ENCODE measurements at regions not wholly inside any gene's neighbourhood (a gene's known extent, or its start where the extent isn't known, plus 50 kb on each side); places are given as distances from the start of the nearest gene placed in this dataset.

DNA sequence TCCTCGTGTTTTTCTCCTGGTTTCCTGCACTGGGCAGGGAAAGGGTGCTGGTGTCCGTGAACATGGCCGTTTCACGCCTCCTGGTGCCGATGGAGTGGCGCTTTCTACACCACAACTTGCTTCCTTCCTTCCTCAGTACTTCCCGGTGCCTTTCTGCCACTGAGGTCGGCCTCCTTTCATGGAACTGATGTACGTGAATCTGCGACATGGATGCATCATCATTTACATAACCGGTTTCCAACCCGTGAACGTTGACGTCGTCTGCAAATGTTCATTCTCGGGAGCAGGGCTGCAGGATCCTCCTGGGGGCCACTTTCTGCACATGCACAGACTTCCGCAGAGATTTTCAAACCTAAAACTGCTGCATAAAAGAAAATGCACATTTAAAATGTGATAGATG is 474.4 kb downstream of the BRD1 start:
- peak; percentile 41 for DNase-seq (ENCODE audit: low spot score)
- H3K4me3 ChIP-seq = no peak overlapping the region

DNA sequence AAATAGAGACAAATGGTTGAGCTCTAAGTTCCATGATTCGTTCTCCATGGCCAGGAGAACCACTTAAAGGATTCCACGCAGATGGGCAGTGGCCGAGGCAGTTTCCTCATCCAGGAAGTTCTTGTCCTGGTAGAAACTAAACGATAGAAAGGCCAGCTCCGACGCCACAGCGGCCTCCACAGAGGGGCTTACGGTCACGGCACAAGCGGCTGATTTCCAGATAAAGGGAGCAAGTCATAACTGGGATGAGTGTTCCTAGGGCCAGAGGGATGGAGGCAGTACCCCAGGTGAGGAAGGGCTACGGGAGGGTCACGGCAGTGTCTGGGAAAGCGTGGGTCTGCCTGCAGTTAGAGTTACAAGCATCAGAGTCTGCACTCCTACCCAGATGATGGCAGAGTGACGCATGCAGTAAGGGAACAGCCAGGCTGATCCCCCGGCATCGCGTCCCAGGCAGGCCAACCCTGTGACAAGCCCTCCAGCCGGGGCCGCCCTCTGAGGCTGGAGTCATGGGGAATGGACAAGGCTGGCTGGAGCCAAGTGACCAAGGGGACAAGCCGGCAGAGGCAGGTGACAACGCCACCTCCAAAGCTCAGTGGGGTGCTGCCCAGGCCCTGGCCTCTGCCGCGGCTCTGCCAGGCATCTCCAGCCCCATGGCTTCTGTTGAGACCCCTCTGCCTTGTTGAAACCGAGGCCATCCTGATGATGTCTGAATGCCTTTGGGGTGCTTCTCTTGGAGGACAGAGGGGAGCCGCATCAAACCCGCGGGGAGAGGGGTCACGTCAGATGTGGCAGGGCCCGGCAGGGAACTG is 475.1 kb downstream of the BRD1 start:
- TF ChIP-seq, protein P1, sequence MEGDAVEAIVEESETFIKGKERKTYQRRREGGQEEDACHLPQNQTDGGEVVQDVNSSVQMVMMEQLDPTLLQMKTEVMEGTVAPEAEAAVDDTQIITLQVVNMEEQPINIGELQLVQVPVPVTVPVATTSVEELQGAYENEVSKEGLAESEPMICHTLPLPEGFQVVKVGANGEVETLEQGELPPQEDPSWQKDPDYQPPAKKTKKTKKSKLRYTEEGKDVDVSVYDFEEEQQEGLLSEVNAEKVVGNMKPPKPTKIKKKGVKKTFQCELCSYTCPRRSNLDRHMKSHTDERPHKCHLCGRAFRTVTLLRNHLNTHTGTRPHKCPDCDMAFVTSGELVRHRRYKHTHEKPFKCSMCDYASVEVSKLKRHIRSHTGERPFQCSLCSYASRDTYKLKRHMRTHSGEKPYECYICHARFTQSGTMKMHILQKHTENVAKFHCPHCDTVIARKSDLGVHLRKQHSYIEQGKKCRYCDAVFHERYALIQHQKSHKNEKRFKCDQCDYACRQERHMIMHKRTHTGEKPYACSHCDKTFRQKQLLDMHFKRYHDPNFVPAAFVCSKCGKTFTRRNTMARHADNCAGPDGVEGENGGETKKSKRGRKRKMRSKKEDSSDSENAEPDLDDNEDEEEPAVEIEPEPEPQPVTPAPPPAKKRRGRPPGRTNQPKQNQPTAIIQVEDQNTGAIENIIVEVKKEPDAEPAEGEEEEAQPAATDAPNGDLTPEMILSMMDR (IDR thresholded peaks at IDR 0.05) = no peak
- Histone ChIP-seq H3K27ac (no peak overlapping the region), H3K4me3 (no peak overlapping the region)
- peak; percentile 53 for DNase-seq (ENCODE audit: low spot score)

More for the DNA sequence above, 474.4 kb downstream of the BRD1 start:
- TF ChIP-seq, protein P1 (IDR thresholded peaks at IDR 0.05) = no peak
- no peak overlapping the region for H3K27ac ChIP-seq

DNA sequence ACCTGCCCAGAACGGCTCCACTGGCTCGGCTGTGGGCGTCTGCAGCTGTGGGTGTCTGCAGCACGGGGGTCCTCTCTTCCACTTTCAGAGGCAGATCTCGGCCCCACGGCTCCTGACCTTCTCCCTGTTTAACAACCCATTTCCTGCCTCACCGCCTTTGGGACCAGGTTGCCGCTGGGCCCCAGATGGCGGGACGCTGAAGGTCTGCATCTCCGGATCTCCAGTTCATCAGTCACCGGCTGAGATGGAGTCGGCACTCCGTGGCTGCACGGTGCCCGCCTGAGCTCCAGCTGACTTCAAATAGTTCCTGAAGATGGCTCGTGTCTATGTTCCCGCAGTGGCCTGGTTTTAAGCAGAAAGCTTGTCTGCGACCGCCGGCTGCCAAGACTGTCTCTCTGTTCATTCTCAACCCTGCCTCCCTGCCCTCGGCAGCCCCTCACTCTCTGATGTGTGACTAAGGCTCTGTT is 475.9 kb downstream of the BRD1 start:
- Histone ChIP-seq H3K27ac (no peak overlapping the region), H3K4me3 (no peak overlapping the region)
- TF ChIP-seq, protein P1 (IDR thresholded peaks at IDR 0.05) = no peak
- DNase-seq (ENCODE audit: low spot score) = peak; percentile 54

DNA sequence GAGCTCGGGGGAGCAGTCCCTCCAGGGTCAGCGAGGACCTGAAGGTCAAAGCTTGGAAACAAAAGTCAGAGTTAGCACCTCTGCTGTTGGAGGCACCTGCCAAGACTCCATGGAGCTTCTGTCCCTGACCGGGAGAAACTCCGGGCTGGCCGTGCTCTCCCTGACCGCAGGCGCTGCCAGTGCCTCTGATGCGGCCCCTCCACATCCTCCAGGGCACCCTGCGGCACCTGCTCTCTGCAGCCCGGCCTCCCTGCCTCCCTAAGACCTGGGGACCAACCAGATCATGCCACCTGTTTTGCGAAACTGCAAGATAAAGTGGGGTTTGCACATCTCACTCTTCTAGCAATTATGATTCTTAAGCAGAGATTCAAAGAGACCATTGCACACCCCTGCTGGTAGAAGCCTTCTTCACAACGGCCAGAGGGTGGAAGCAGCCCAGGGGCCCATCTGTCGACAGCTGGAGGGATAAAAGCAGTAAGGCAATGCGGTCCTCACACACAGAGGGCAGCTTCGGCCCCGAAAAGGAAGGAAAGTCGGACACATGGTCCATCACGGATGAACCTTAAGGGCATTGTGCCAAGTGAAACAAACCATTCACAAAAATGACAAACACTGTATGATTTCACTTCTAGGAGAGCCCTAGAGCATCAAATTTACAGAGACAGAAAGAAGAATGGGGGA is 477.1 kb downstream of the BRD1 start:
- H3K27ac ChIP-seq = no peak overlapping the region
- peak; percentile 50 for DNase-seq (ENCODE audit: low spot score)
- H3K4me3 ChIP-seq = no peak overlapping the region
- TF ChIP-seq, protein P1 (IDR thresholded peaks at IDR 0.05) = no peak

DNA sequence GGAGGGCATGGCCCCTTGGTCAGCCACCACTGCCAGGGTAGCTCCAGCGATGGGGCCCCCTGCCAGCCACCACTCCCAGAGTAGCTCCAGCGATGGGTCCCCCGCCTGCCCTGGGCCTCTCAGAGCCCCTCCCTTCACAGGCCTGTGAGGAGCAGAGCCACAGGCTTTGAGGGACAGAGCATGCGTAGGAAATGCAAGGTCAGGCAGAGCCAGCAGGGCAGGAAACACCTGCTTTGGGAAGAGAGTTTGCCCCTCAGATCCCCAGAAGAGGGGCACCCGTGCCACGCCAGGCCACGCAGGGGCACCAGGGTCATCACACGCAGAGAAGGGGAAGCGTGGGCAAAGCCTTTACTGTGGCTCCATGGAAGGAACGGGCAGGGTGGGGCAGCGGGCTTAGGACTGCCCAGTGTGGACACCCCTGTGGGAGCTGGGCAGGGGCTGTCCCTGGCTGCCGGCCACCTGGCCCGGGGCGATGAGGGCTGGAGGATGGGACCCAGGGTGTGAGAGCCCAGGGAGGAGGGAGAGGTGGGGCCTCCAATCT is 477.8 kb downstream of the BRD1 start:
- peak; percentile 43 for DNase-seq (ENCODE audit: low spot score)
- TF ChIP-seq, protein P1 (IDR thresholded peaks at IDR 0.05) = no peak

DNA sequence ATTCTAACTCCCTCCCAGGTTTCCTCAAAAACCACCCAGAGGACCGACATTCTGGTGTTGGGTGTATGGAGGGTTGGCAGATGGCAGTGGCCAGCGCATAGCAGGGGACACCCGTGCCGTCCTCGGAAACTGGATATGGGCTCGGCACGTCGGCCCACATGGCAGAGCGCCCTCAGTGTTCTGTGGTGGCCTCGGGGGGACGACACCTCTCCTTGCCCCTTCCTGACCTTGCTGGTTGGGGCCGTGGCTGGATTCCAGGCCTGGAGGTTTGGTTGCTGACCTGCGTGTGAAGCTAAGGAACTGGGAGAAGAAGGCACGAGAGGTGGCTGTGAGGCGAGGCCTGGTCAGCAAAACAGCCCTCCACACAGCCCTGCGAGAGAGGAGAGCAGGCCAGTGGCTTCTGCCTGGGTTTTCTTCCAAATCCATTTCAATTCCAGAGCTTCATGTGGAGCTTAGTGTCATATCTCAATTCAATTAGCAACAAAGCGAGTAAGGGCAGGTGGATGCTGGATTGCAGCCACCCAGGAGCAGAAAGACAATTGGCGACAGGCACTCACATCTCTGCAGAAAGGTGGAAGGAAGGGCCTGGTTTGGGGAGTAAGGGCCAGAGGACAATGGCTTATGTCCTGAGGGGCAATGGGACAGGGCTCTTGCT is 478.4 kb downstream of the BRD1 start:
- no peak for DNase-seq (ENCODE audit: low spot score)
- TF ChIP-seq, protein P1 (IDR thresholded peaks at IDR 0.05) = no peak
- Histone ChIP-seq H3K4me3 (no peak overlapping the region), H3K27ac (no peak overlapping the region)

More for the DNA sequence above, 477.8 kb downstream of the BRD1 start:
- Histone ChIP-seq H3K27ac (no peak overlapping the region), H3K4me3 (no peak overlapping the region)
